IPS-18a (cell line): ENCODE measurements at regions not wholly inside any gene's neighbourhood (a gene's known extent, or its start where the extent isn't known, plus 50 kb on each side); places are given as distances from the start of the nearest gene placed in this dataset.

ENCODE experiments used
- H3K27ac ChIP-seq: one replicate; pipeline ENCODE4 v1.5.1; 2013; ENCODE audit warnings: low read length
- H3K27me3 ChIP-seq: one replicate; pipeline ENCODE4 v1.6.1; 2013; ENCODE audit warnings: mild to moderate bottlenecking, low read length; ENCODE audit not compliant: control insufficient read depth, insufficient read depth
- H3K36me3 ChIP-seq: one replicate; pipeline ENCODE4 v1.6.1; 2013; ENCODE audit warnings: low read depth, low read length; ENCODE audit not compliant: control insufficient read depth
- H3K4me1 ChIP-seq: one replicate; pipeline ENCODE4 v1.6.1; 2013; ENCODE audit warnings: low read depth, low read length; ENCODE audit not compliant: control insufficient read depth
- H3K4me3 ChIP-seq: one replicate; pipeline ENCODE4 v1.5.1; 2013; ENCODE audit warnings: low read length
- H3K9ac ChIP-seq: one replicate; pipeline ENCODE4 v1.6.1; 2013; ENCODE audit warnings: mild to moderate bottlenecking, low read length, moderate library complexity
- H3K9me3 ChIP-seq: one replicate; pipeline ENCODE4 v1.6.1; 2013; ENCODE audit warnings: low read depth, low read length; ENCODE audit not compliant: control insufficient read depth

- peaks cover 4% of the 10 kb centered on the region for H3K4me1 ChIP-seq
- no peak overlapping the region for H3K9ac ChIP-seq
- H3K9me3 ChIP-seq, result peaks cover 9% of the 10 kb centered on the region
- no peaks in the 10 kb centered on the region for H3K36me3 ChIP-seq
- no peak overlapping the region for H3K4me3 ChIP-seq
- no peaks in the 10 kb centered on the region for H3K27me3 ChIP-seq
- no peak overlapping the region for H3K27ac ChIP-seq
Observed at GRCh38 chr17:77704048-77704815, 254.3 kb upstream of the TNRC6C start.

- Histone ChIP-seq H3K27me3 (peaks cover 4% of the 10 kb centered on the region), H3K4me3 (no peak overlapping the region), H3K36me3 (no peaks in the 10 kb centered on the region), H3K4me1 (peaks cover 8% of the 10 kb centered on the region), H3K9me3 (peaks cover 9% of the 10 kb centered on the region), H3K9ac (no peak overlapping the region), H3K27ac (no peak overlapping the region)
Observed at GRCh38 chr17:77706938-77707337, 251.6 kb upstream of the TNRC6C start.

- Histone ChIP-seq H3K36me3 (no peaks in the 10 kb centered on the region), H3K4me1 (peaks cover 8% of the 10 kb centered on the region), H3K4me3 (no peak overlapping the region), H3K27ac (no peak overlapping the region), H3K27me3 (peaks cover 4% of the 10 kb centered on the region), H3K9me3 (peaks cover 9% of the 10 kb centered on the region), H3K9ac (no peak overlapping the region)
Observed at GRCh38 chr17:77707546-77707945, 251.0 kb upstream of the TNRC6C start.

- no peak overlapping the region for H3K4me3 ChIP-seq
- peaks cover 8% of the 10 kb centered on the region for H3K4me1 ChIP-seq
- H3K9ac ChIP-seq, result no peak overlapping the region
- H3K27me3 ChIP-seq, result peaks cover 4% of the 10 kb centered on the region
- H3K9me3 ChIP-seq, result peaks cover 9% of the 10 kb centered on the region
- no peaks in the 10 kb centered on the region for H3K36me3 ChIP-seq
- no peak overlapping the region for H3K27ac ChIP-seq
Observed at GRCh38 chr17:77708049-77708448, 250.5 kb upstream of the TNRC6C start.

GRCh38 chr17:77708936-77709335, 249.6 kb upstream of the TNRC6C start:
- Histone ChIP-seq H3K9me3 (peaks cover 9% of the 10 kb centered on the region), H3K36me3 (no peaks in the 10 kb centered on the region), H3K4me1 (peaks cover 8% of the 10 kb centered on the region), H3K9ac (no peak overlapping the region), H3K4me3 (no peak overlapping the region), H3K27ac (no peak overlapping the region), H3K27me3 (peaks cover 4% of the 10 kb centered on the region)

- no peak overlapping the region for H3K4me3 ChIP-seq
- H3K4me1 ChIP-seq, result peaks cover 8% of the 10 kb centered on the region
- no peaks in the 10 kb centered on the region for H3K36me3 ChIP-seq
- H3K9ac ChIP-seq, result no peak overlapping the region
- no peak overlapping the region for H3K27ac ChIP-seq
- peaks cover 9% of the 10 kb centered on the region for H3K9me3 ChIP-seq
- H3K27me3 ChIP-seq, result peaks cover 4% of the 10 kb centered on the region
Observed at GRCh38 chr17:77709594-77709993, 248.9 kb upstream of the TNRC6C start.

GRCh38 chr17:77712578-77712977, 245.9 kb upstream of the TNRC6C start:
- Histone ChIP-seq H3K27ac (no peak overlapping the region), H3K27me3 (peaks cover 4% of the 10 kb centered on the region), H3K4me1 (peaks cover 8% of the 10 kb centered on the region), H3K4me3 (no peak overlapping the region), H3K9ac (no peak overlapping the region), H3K9me3 (no peaks in the 10 kb centered on the region), H3K36me3 (no peaks in the 10 kb centered on the region)

GRCh38 chr17:77716289-77716926, 242.1 kb upstream of the TNRC6C start:
- no peak overlapping the region for H3K9ac ChIP-seq
- H3K27me3 ChIP-seq, result no peaks in the 10 kb centered on the region
- H3K4me1 ChIP-seq, result no peaks in the 10 kb centered on the region

GRCh38 chr17:77717941-77718668, 240.4 kb upstream of the TNRC6C start:
- Histone ChIP-seq H3K4me1 (peaks cover 3% of the 10 kb centered on the region), H3K9me3 (no peaks in the 10 kb centered on the region), H3K4me3 (no peak overlapping the region), H3K27ac (no peak overlapping the region), H3K27me3 (no peaks in the 10 kb centered on the region), H3K36me3 (no peaks in the 10 kb centered on the region), H3K9ac (no peak overlapping the region)

More at GRCh38 chr17:77716289-77716926, 242.1 kb upstream of the TNRC6C start:
- Histone ChIP-seq H3K9me3 (no peaks in the 10 kb centered on the region), H3K27ac (no peak overlapping the region), H3K4me3 (no peak overlapping the region), H3K36me3 (no peaks in the 10 kb centered on the region)

GRCh38 chr17:77718669-77718961, 239.9 kb upstream of the TNRC6C start:
- no peaks in the 10 kb centered on the region for H3K27me3 ChIP-seq
- no peak overlapping the region for H3K27ac ChIP-seq
- no peaks in the 10 kb centered on the region for H3K36me3 ChIP-seq
- no peak overlapping the region for H3K4me3 ChIP-seq
- peaks cover 3% of the 10 kb centered on the region for H3K4me1 ChIP-seq
- no peak overlapping the region for H3K9ac ChIP-seq
- H3K9me3 ChIP-seq, result no peaks in the 10 kb centered on the region

- no peaks in the 10 kb centered on the region for H3K27me3 ChIP-seq
- H3K9me3 ChIP-seq, result no peaks in the 10 kb centered on the region
- H3K36me3 ChIP-seq, result no peaks in the 10 kb centered on the region
- no peak overlapping the region for H3K4me3 ChIP-seq
- H3K4me1 ChIP-seq, result peaks cover 3% of the 10 kb centered on the region
- no peak overlapping the region for H3K27ac ChIP-seq
- H3K9ac ChIP-seq, result no peak overlapping the region
Observed at GRCh38 chr17:77719806-77720205, 238.7 kb upstream of the TNRC6C start.
